ENCODE measurements at regions not wholly inside any gene's neighbourhood (a gene's known extent, or its start where the extent isn't known, plus 50 kb on each side); places are given as distances from the start of the nearest gene placed in this dataset.

DNA sequence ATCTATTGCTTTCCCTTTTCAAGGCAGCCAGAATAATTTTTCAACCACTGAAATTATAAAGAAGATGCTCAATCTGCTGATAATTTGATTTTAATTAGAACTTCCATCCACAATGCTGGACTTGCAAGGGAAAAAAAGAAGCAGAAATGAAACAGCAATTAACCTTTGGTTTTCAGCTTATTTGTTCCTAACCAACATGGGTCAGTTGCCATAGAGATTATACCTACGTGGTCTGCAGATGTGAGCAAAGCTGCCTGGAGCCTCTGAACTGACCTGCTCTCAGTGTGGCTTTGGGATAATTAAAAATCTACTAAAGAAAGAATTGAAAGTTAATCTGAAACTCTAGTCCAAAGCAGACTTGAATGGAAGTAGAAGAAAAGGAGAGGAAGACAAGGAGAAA, 195.7 kb upstream of the API5 start:
- Histone ChIP-seq H3K36me3 (ENCODE audit: insufficient read depth, low read length) (no peaks in the 10 kb centered on the region), H3K27ac (ENCODE audit: low read depth, low read length, poor library complexity, severe bottlenecking) (no peak overlapping the region), H4K20me1 (ENCODE audit: insufficient read depth, low read length) (no peaks in the 10 kb centered on the region), H3K9me2 (ENCODE audit: insufficient read depth, low read length) (no peaks in the 10 kb centered on the region), H3K4me1 (ENCODE audit: insufficient read depth, low read length, poor library complexity, severe bottlenecking) (no peaks in the 10 kb centered on the region), H2AFZ (ENCODE audit: low read length) (no peak overlapping the region), H3K4me3 (ENCODE audit: low read depth, low read length, poor library complexity, severe bottlenecking) (no peak overlapping the region), H3K79me2 (ENCODE audit: insufficient read depth, low read depth, low read length) (no peaks in the 10 kb centered on the region), H3K4me2 (ENCODE audit: low read length) (no peak overlapping the region), H3K9me3 (ENCODE audit: low read length) (no peaks in the 10 kb centered on the region)
- no TSS peak for BruUV-seq (replicated peaks)
- ChIA-PET CTCF (ENCODE audit: unreplicated experiment) (no interaction called here), POLR2A (no interaction called here)
- DNase-seq (ENCODE audit: low spot score) = no peak
- TF ChIP-seq, protein P1, sequence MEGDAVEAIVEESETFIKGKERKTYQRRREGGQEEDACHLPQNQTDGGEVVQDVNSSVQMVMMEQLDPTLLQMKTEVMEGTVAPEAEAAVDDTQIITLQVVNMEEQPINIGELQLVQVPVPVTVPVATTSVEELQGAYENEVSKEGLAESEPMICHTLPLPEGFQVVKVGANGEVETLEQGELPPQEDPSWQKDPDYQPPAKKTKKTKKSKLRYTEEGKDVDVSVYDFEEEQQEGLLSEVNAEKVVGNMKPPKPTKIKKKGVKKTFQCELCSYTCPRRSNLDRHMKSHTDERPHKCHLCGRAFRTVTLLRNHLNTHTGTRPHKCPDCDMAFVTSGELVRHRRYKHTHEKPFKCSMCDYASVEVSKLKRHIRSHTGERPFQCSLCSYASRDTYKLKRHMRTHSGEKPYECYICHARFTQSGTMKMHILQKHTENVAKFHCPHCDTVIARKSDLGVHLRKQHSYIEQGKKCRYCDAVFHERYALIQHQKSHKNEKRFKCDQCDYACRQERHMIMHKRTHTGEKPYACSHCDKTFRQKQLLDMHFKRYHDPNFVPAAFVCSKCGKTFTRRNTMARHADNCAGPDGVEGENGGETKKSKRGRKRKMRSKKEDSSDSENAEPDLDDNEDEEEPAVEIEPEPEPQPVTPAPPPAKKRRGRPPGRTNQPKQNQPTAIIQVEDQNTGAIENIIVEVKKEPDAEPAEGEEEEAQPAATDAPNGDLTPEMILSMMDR (conservative IDR thresholded peaks at IDR 0.05; ENCODE audit: low read length) = no peak
- no peak for TF ChIP-seq EZH2phosphoT487 (IDR thresholded peaks at IDR 0.05; ENCODE audit: borderline replicate concordance, low read depth, low read length)
- intact Hi-C loops (cut with micrococcal nuclease; ENCODE audit: unreplicated experiment) = no loop called here

DNA sequence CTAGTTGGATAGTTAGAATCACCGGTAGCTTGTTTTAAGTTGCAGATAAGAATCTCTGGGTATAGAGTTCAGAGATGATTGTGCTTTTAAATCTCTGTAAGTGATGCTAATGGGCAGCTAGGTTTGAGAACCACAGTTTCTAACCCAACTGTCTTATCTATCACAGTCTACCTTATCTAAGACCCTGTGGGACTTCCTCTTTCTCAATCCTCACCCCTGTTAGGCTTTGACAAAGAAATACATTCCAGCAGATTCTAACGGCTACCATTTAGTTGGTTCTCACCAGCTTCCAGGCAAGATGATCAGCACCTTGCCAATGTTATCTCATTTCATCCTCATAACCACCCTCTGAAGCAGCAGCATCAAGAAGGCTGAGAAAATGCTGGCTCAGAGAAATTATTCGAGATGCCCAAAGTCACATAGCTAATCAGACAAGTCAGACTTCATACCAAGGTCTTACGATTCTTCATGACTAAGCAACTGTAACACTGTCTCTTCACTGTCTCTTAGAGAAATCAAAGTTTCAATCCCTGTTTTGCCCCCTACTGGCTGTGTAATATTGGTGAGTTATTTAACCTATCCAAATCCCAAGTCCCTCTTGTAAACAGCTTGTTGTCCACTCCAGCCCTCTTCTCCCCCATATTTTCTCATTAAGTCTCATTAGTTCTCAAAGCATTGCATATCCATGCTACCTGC, 192.4 kb upstream of the API5 start:
- ChIA-PET POLR2A (no interaction called here), CTCF (ENCODE audit: unreplicated experiment) (no interaction called here)
- no peaks in the 10 kb centered on the region for H4K20me1 ChIP-seq (ENCODE audit: insufficient read depth, low read length)
- H3K4me2 ChIP-seq (ENCODE audit: low read length) = no peak overlapping the region
- BruUV-seq (replicated peaks) = no TSS peak
- H3K4me1 ChIP-seq (ENCODE audit: insufficient read depth, low read length, poor library complexity, severe bottlenecking) = no peaks in the 10 kb centered on the region
- H3K9me2 ChIP-seq (ENCODE audit: insufficient read depth, low read length) = no peaks in the 10 kb centered on the region
- H3K36me3 ChIP-seq (ENCODE audit: insufficient read depth, low read length) = no peaks in the 10 kb centered on the region
- no peaks in the 10 kb centered on the region for H3K79me2 ChIP-seq (ENCODE audit: insufficient read depth, low read depth, low read length)
- no peak overlapping the region for H3K27ac ChIP-seq (ENCODE audit: low read depth, low read length, poor library complexity, severe bottlenecking)
- H3K4me3 ChIP-seq (ENCODE audit: low read depth, low read length, poor library complexity, severe bottlenecking) = no peak overlapping the region
- TF ChIP-seq, protein P1 (conservative IDR thresholded peaks at IDR 0.05; ENCODE audit: low read length) = 0 out of 2 replicates have a peak, but pooled peaks have one; percentile 30
- no peak for TF ChIP-seq EZH2phosphoT487 (IDR thresholded peaks at IDR 0.05; ENCODE audit: borderline replicate concordance, low read depth, low read length)
- no peak for DNase-seq (ENCODE audit: low spot score)
- H2AFZ ChIP-seq (ENCODE audit: low read length) = no peak overlapping the region
- no peaks in the 10 kb centered on the region for H3K9me3 ChIP-seq (ENCODE audit: low read length)
- intact Hi-C loops (cut with micrococcal nuclease; ENCODE audit: unreplicated experiment) = no loop called here

DNA sequence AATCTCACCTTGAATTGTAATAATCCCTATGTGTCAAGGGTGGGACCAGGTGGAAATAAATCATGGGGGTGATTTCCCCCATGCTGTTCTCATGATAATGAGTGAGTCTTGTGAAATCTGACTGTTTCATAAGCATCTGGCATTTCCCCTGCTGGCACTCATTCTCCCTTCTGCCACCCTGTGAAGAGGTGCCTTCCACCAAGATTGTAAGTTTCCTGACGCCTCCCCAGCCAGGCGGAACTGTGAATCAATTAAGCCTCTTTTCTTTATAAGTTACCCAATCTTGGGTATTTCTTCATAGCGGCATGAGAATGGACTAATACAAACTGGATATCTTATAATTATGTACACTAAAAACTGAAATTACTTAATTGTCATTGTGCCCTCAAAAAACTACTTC, 189.2 kb upstream of the API5 start:
- Histone ChIP-seq H4K20me1 (ENCODE audit: insufficient read depth, low read length) (no peaks in the 10 kb centered on the region), H3K27ac (ENCODE audit: low read depth, low read length, poor library complexity, severe bottlenecking) (no peak overlapping the region), H3K9me3 (ENCODE audit: low read length) (no peaks in the 10 kb centered on the region), H3K36me3 (ENCODE audit: insufficient read depth, low read length) (no peaks in the 10 kb centered on the region), H3K4me1 (ENCODE audit: insufficient read depth, low read length, poor library complexity, severe bottlenecking) (no peaks in the 10 kb centered on the region), H3K79me2 (ENCODE audit: insufficient read depth, low read depth, low read length) (no peaks in the 10 kb centered on the region), H2AFZ (ENCODE audit: low read length) (no peak overlapping the region), H3K4me3 (ENCODE audit: low read depth, low read length, poor library complexity, severe bottlenecking) (no peak overlapping the region), H3K4me2 (ENCODE audit: low read length) (no peak overlapping the region), H3K9me2 (ENCODE audit: insufficient read depth, low read length) (no peaks in the 10 kb centered on the region)
- DNase-seq (ENCODE audit: low spot score) = no peak
- no TSS peak for BruUV-seq (replicated peaks)
- POLR2A ChIA-PET = no interaction called here
- CTCF ChIA-PET (ENCODE audit: unreplicated experiment) = no interaction called here
- intact Hi-C loops (cut with micrococcal nuclease; ENCODE audit: unreplicated experiment) = no loop called here
- TF ChIP-seq, protein P1 (conservative IDR thresholded peaks at IDR 0.05; ENCODE audit: low read length) = no peak
- TF ChIP-seq EZH2phosphoT487 (IDR thresholded peaks at IDR 0.05; ENCODE audit: borderline replicate concordance, low read depth, low read length) = no peak

Measured in OCI-LY7 (cell line).